Colonic mucosa (tissue), 4 donors: ENCODE measurements at regions not wholly inside any gene's neighbourhood (a gene's known extent, or its start where the extent isn't known, plus 50 kb on each side); places are given as distances from the start of the nearest gene placed in this dataset.

ENCODE experiments used
- DNase-seq: peaks from one replicate; pipeline ENCODE4 v3.0.0-alpha.2; 2020
- H3K27ac ChIP-seq: fragments of 200-600 bp; one replicate; pipeline ENCODE4 v1.8.0; 2021
- H3K27me3 ChIP-seq: fragments of 200-600 bp; one replicate; pipeline ENCODE4 v1.8.0; 2021
- H3K36me3 ChIP-seq: fragments of 200-600 bp; one replicate; pipeline ENCODE4 v1.8.0; 2021
- H3K4me1 ChIP-seq: fragments of 200-600 bp; one replicate; pipeline ENCODE4 v1.8.0; 2021; ENCODE audit warnings: mild to moderate bottlenecking
- H3K4me3 ChIP-seq: fragments of 200-600 bp; one replicate; pipeline ENCODE4 v1.8.0; 2021
- H3K9ac ChIP-seq, 2 donors: one replicate each; pipeline ENCODE4 v1.7.0; 2013; ENCODE audit warnings: control low read depth in 2 of 2, low read depth in 2 of 2, low read length in 2 of 2
- H3K9me3 ChIP-seq: fragments of 200-600 bp; one replicate; pipeline ENCODE4 v1.8.0; 2021
- CTCF ChIP-seq: fragments of 200-600 bp; IDR thresholded peaks from one replicate; pipeline ENCODE4 v1.8.0; 2022; ENCODE audit warnings: antibody characterized with exemption, mild to moderate bottlenecking
- intact Hi-C: fragments of 100-400 bp; cut with DNase I; formaldehyde crosslinking; loops from one replicate; pipeline ENCODE4 v1.14.1; 2022
- donor health status: healthy.
- donor health status: DM: no; HTN: no; CAD: no.
- donor health status: DM: no; HTN: no; CAD: no.

GRCh38 chr6:155599561-155599960, 143.9 kb upstream of the NOX3 start:
- no peak for DNase-seq
- no peak for TF ChIP-seq CTCF
- intact Hi-C loops = no loop called here
- Histone ChIP-seq H3K27ac (no peak overlapping the region), H3K4me1 (peaks cover 5% of the 10 kb centered on the region), H3K9ac (no peak overlapping the region), H3K9me3 (no peaks in the 10 kb centered on the region), H3K4me3 (no peak overlapping the region), H3K36me3 (no peaks in the 10 kb centered on the region), H3K27me3 (no peaks in the 10 kb centered on the region)

GRCh38 chr6:155599160-155599559, 143.5 kb upstream of the NOX3 start:
- no peak overlapping the region for H3K4me3 ChIP-seq
- no peak overlapping the region for H3K9ac ChIP-seq

GRCh38 chr6:155595284-155595683, 139.6 kb upstream of the NOX3 start:
- Histone ChIP-seq H3K27me3 (no peaks in the 10 kb centered on the region), H3K4me3 (no peak overlapping the region), H3K4me1 (peaks cover 5% of the 10 kb centered on the region), H3K9ac (no peak overlapping the region), H3K27ac (no peak overlapping the region), H3K36me3 (no peaks in the 10 kb centered on the region), H3K9me3 (no peaks in the 10 kb centered on the region)
- intact Hi-C loops = no loop called here
- no peak for TF ChIP-seq CTCF
- no peak for DNase-seq

More at GRCh38 chr6:155599160-155599559, 143.5 kb upstream of the NOX3 start:
- Histone ChIP-seq H3K27ac (no peak overlapping the region), H3K27me3 (no peaks in the 10 kb centered on the region), H3K36me3 (no peaks in the 10 kb centered on the region), H3K9me3 (no peaks in the 10 kb centered on the region), H3K4me1 (peaks cover 5% of the 10 kb centered on the region)
- DNase-seq = no peak
- no peak for TF ChIP-seq CTCF
- intact Hi-C loops = no loop called here

GRCh38 chr6:155591741-155592140, 136.1 kb upstream of the NOX3 start:
- H3K4me1 ChIP-seq = no peaks in the 10 kb centered on the region
- no peak for DNase-seq
- no peak for TF ChIP-seq CTCF
- no peaks in the 10 kb centered on the region for H3K27me3 ChIP-seq
- no peaks in the 10 kb centered on the region for H3K36me3 ChIP-seq
- no peak overlapping the region for H3K9ac ChIP-seq
- intact Hi-C loops = no loop called here
- H3K27ac ChIP-seq = no peak overlapping the region
- H3K4me3 ChIP-seq = no peak overlapping the region
- H3K9me3 ChIP-seq = no peaks in the 10 kb centered on the region

GRCh38 chr6:155589190-155589589, 133.6 kb upstream of the NOX3 start:
- no peak for TF ChIP-seq CTCF
- Histone ChIP-seq H3K4me3 (no peak overlapping the region), H3K9ac (no peak overlapping the region), H3K27me3 (no peaks in the 10 kb centered on the region), H3K27ac (no peak overlapping the region), H3K4me1 (no peaks in the 10 kb centered on the region), H3K9me3 (no peaks in the 10 kb centered on the region), H3K36me3 (no peaks in the 10 kb centered on the region)
- intact Hi-C loops = no loop called here
- DNase-seq = no peak

- intact Hi-C loops = no loop called here
- Histone ChIP-seq H3K4me3 (no peak overlapping the region), H3K36me3 (no peaks in the 10 kb centered on the region), H3K9ac (no peak overlapping the region), H3K27me3 (no peaks in the 10 kb centered on the region), H3K4me1 (no peaks in the 10 kb centered on the region), H3K9me3 (no peaks in the 10 kb centered on the region), H3K27ac (no peak overlapping the region)
- no peak for TF ChIP-seq CTCF
- DNase-seq = no peak
Measured at GRCh38 chr6:155587817-155588216, 132.2 kb upstream of the NOX3 start.
